ENCODE measurements at regions not wholly inside any gene's neighbourhood (a gene's known extent, or its start where the extent isn't known, plus 50 kb on each side); places are given as distances from the start of the nearest gene placed in this dataset.

- TF ChIP-seq ZNF280B (CRISPR knock-in tag; IDR thresholded peaks at IDR 0.05; ENCODE audit: borderline replicate concordance) (no peak), CEBPB (IDR thresholded peaks at IDR 0.05; ENCODE audit: borderline replicate concordance, low read depth, low read length) (no peak), ZFX (CRISPR knock-in tag; IDR thresholded peaks at IDR 0.05; ENCODE audit: low read depth) (no peak), BHLHE40 (IDR thresholded peaks at IDR 0.05; ENCODE audit: low read length) (no peak), CTCF (CRISPR knock-in tag; IDR thresholded peaks at IDR 0.05) (no peak), ZBTB3 (CRISPR knock-in tag; IDR thresholded peaks at IDR 0.05; ENCODE audit: borderline replicate concordance, low read depth) (no peak), TCF7 (IDR thresholded peaks at IDR 0.05; ENCODE audit: low read depth) (no peak)
These were observed 131.5 kb downstream of the RNASET2 start for GRCh38 chr6:166824880-166825250.

Measured in HepG2 (cell line).